SK-N-SH treated with all-trans-retinoic acid at 6 μM for 48 hours (cell line): ENCODE measurements at regions not wholly inside any gene's neighbourhood (a gene's known extent, or its start where the extent isn't known, plus 50 kb on each side); places are given as distances from the start of the nearest gene placed in this dataset.

ENCODE experiments used
- ARNTL ChIP-seq: fragments of 450-650 bp; formaldehyde crosslinking; IDR thresholded peaks from 2 replicates; pipeline ENCODE4 v1.5.0; 2020; ENCODE audit warnings: low read depth, mild to moderate bottlenecking, moderate library complexity, borderline replicate concordance
- ZFP30 ChIP-seq: fragments of 450-650 bp; formaldehyde crosslinking; IDR thresholded peaks from 2 replicates; pipeline ENCODE4 v1.5.0; 2022; ENCODE audit warnings: mild to moderate bottlenecking, moderate library complexity
- TF ChIP-seq, protein P1 (sequence below): fragments of 250-450 bp; sonication (Bioruptor Pico); IDR thresholded peaks from 2 replicates; pipeline ENCODE4 v1.5.0; 2020; ENCODE audit warnings: mild to moderate bottlenecking, moderate library complexity
- TF ChIP-seq, protein P2 (sequence below): fragments of 250-450 bp; sonication (Bioruptor Pico); IDR thresholded peaks from 2 replicates; pipeline ENCODE4 v1.8.0; 2020; ENCODE audit warnings: mild to moderate bottlenecking, moderate library complexity, borderline replicate concordance

DNA sequence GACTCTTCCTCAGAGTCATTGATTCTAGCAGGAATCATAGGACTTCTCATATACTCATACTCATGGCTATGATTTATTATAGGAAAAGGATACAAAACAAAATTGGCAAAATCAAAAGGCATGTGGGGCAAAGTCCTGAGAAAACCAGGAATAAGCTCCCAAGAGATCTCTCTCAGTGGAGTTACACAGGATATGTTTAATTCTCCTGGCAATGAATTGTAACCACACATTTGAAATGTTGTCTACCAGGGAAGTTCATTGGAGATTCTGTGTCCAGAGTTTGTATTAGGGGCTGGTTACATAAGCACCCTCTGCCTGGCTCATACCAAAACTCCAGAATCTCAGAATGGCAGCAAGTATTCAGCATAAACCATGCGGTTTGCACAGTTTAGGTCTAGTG, 63.9 kb downstream of the ADAMTS1 start:
- TF ChIP-seq, protein P1, sequence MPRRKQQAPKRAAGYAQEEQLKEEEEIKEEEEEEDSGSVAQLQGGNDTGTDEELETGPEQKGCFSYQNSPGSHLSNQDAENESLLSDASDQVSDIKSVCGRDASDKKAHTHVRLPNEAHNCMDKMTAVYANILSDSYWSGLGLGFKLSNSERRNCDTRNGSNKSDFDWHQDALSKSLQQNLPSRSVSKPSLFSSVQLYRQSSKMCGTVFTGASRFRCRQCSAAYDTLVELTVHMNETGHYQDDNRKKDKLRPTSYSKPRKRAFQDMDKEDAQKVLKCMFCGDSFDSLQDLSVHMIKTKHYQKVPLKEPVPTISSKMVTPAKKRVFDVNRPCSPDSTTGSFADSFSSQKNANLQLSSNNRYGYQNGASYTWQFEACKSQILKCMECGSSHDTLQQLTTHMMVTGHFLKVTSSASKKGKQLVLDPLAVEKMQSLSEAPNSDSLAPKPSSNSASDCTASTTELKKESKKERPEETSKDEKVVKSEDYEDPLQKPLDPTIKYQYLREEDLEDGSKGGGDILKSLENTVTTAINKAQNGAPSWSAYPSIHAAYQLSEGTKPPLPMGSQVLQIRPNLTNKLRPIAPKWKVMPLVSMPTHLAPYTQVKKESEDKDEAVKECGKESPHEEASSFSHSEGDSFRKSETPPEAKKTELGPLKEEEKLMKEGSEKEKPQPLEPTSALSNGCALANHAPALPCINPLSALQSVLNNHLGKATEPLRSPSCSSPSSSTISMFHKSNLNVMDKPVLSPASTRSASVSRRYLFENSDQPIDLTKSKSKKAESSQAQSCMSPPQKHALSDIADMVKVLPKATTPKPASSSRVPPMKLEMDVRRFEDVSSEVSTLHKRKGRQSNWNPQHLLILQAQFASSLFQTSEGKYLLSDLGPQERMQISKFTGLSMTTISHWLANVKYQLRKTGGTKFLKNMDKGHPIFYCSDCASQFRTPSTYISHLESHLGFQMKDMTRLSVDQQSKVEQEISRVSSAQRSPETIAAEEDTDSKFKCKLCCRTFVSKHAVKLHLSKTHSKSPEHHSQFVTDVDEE (CRISPR knock-in tag): no peak
- TF ChIP-seq, protein P2, sequence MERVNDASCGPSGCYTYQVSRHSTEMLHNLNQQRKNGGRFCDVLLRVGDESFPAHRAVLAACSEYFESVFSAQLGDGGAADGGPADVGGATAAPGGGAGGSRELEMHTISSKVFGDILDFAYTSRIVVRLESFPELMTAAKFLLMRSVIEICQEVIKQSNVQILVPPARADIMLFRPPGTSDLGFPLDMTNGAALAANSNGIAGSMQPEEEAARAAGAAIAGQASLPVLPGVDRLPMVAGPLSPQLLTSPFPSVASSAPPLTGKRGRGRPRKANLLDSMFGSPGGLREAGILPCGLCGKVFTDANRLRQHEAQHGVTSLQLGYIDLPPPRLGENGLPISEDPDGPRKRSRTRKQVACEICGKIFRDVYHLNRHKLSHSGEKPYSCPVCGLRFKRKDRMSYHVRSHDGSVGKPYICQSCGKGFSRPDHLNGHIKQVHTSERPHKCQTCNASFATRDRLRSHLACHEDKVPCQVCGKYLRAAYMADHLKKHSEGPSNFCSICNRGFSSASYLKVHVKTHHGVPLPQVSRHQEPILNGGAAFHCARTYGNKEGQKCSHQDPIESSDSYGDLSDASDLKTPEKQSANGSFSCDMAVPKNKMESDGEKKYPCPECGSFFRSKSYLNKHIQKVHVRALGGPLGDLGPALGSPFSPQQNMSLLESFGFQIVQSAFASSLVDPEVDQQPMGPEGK (CRISPR knock-in tag): no peak
- TF ChIP-seq ZFP30 (CRISPR knock-in tag) (no peak), ARNTL (CRISPR knock-in tag) (no peak)
